Kidney capillary endothelial cell (primary cell): ENCODE measurements at regions not wholly inside any gene's neighbourhood (a gene's known extent, or its start where the extent isn't known, plus 50 kb on each side); places are given as distances from the start of the nearest gene placed in this dataset.
"Not testable (repeated sequence)": the region's sequence is repeated elsewhere in the genome, so short reads cannot be mapped to it uniquely, and the experiment has no call there.

ENCODE experiments used
- DNase-seq: peaks from one replicate; pipeline ENCODE4 v3.0.0-alpha.2; 2018; ENCODE audit warnings: low spot score

GRCh38 chr4:97104666-97105065 lies 1038.6 kb downstream of the STPG2 start:
- no peak for DNase-seq

GRCh38 chr4:97105347-97106099 lies 1037.8 kb downstream of the STPG2 start:
- no peak for DNase-seq

GRCh38 chr4:97106161-97106560 lies 1037.1 kb downstream of the STPG2 start:
- DNase-seq = no peak

GRCh38 chr4:97110506-97110905 lies 1032.8 kb downstream of the STPG2 start:
- no peak for DNase-seq

- DNase-seq = no peak
Measured at GRCh38 chr4:97116511-97116910, 1026.8 kb downstream of the STPG2 start.

- DNase-seq = no peak
Measured at GRCh38 chr4:97121493-97121892, 1021.8 kb downstream of the STPG2 start.

- DNase-seq = no peak
Measured at GRCh38 chr4:97123573-97123972, 1019.7 kb downstream of the STPG2 start.

GRCh38 chr4:97132435-97132834 lies 1010.8 kb downstream of the STPG2 start:
- no peak for DNase-seq

- DNase-seq = no peak
Measured at GRCh38 chr4:97134456-97134855, 1008.8 kb downstream of the STPG2 start.

- no peak for DNase-seq
Measured at GRCh38 chr4:97139791-97140190, 1003.5 kb downstream of the STPG2 start.

- DNase-seq = no peak
Measured at GRCh38 chr4:97140545-97140944, 1002.7 kb downstream of the STPG2 start.

- DNase-seq = not testable (repeated sequence)
Measured at GRCh38 chr4:97141332-97141731, 1001.9 kb downstream of the STPG2 start.

- DNase-seq = no peak
Measured at GRCh38 chr4:97142410-97142809, 1000.9 kb downstream of the STPG2 start.

GRCh38 chr4:97142893-97143292 lies 1000.4 kb downstream of the STPG2 start:
- DNase-seq = no peak

- DNase-seq = no peak
Measured at GRCh38 chr4:97144199-97144598, 999.1 kb downstream of the STPG2 start.

- no peak for DNase-seq
Measured at GRCh38 chr4:97150966-97151365, 992.3 kb downstream of the STPG2 start.

- DNase-seq = no peak
Measured at GRCh38 chr4:97152149-97152548, 991.1 kb downstream of the STPG2 start.

- no peak for DNase-seq
Measured at GRCh38 chr4:97153042-97153441, 990.2 kb downstream of the STPG2 start.

GRCh38 chr4:97159625-97160024 lies 983.7 kb downstream of the STPG2 start:
- DNase-seq = no peak

GRCh38 chr4:97185233-97185632 lies 958.0 kb downstream of the STPG2 start:
- DNase-seq = no peak

GRCh38 chr4:97197106-97197505 lies 946.2 kb downstream of the STPG2 start:
- no peak for DNase-seq

GRCh38 chr4:97208749-97209148 lies 934.5 kb downstream of the STPG2 start:
- DNase-seq = no peak

GRCh38 chr4:97215409-97215941 lies 927.8 kb downstream of the STPG2 start:
- DNase-seq = no peak

- DNase-seq = no peak
Measured at GRCh38 chr4:97216046-97216445, 927.2 kb downstream of the STPG2 start.
